H9 (cell line): ENCODE measurements at regions not wholly inside any gene's neighbourhood (a gene's known extent, or its start where the extent isn't known, plus 50 kb on each side); places are given as distances from the start of the nearest gene placed in this dataset.
"Not testable (repeated sequence)": the region's sequence is repeated elsewhere in the genome, so short reads cannot be mapped to it uniquely, and the experiment has no call there.

ENCODE experiments used
- DNase-seq: peaks from one replicate; pipeline ENCODE4 v3.0.0-alpha.2; 2017
- H2AFZ ChIP-seq: one replicate; pipeline ENCODE4 v1.6.1; 2013; ENCODE audit warnings: mild to moderate bottlenecking, low read length, control low read depth, moderate library complexity
- H2AK5ac ChIP-seq: 2 replicates; pipeline ENCODE4 v1.6.1; 2013; ENCODE audit warnings: low read length, control low read depth, mixed read lengths; ENCODE audit not compliant: insufficient read length
- H2BK120ac ChIP-seq: one replicate; pipeline ENCODE4 v1.6.1; 2013; ENCODE audit warnings: low read depth, mild to moderate bottlenecking, low read length, control low read depth, inconsistent platforms; ENCODE audit not compliant: poor library complexity, severe bottlenecking
- H2BK12ac ChIP-seq: 2 replicates; pipeline ENCODE4 v1.6.1; 2013; ENCODE audit warnings: low read length, control low read depth, mixed read lengths, low read depth; ENCODE audit not compliant: insufficient read length
- H2BK15ac ChIP-seq: 2 replicates; pipeline ENCODE4 v1.6.1; 2013; ENCODE audit warnings: low read depth, low read length, control low read depth
- H2BK20ac ChIP-seq: one replicate; pipeline ENCODE4 v1.6.1; 2013; ENCODE audit warnings: low read depth, mild to moderate bottlenecking, low read length, control low read depth, inconsistent platforms; ENCODE audit not compliant: poor library complexity, severe bottlenecking
- H2BK5ac ChIP-seq: 2 replicates; pipeline ENCODE4 v1.6.1; 2013; ENCODE audit warnings: low read length, control low read depth, mixed read lengths; ENCODE audit not compliant: insufficient read length
- H3K14ac ChIP-seq: 2 replicates; pipeline ENCODE4 v1.6.1; 2013; ENCODE audit warnings: low read length, control low read depth; ENCODE audit not compliant: insufficient read depth
- H3K18ac ChIP-seq: 2 replicates; pipeline ENCODE4 v1.6.1; 2013; ENCODE audit warnings: low read depth, mild to moderate bottlenecking, mixed read lengths, low read length, control low read depth; ENCODE audit not compliant: insufficient read length
- H3K23ac ChIP-seq: 2 replicates; pipeline ENCODE4 v1.6.1; 2013; ENCODE audit warnings: low read length, control low read depth, mixed read lengths, low read depth; ENCODE audit not compliant: insufficient read length
- H3K23me2 ChIP-seq: 2 replicates; pipeline ENCODE4 v1.6.1; 2013; ENCODE audit warnings: low read depth, mild to moderate bottlenecking, mixed read lengths, low read length, control low read depth; ENCODE audit not compliant: insufficient read length, poor library complexity, severe bottlenecking
- H3K27ac ChIP-seq: 2 replicates; pipeline ENCODE4 v1.5.1; 2013; ENCODE audit warnings: low read length, control low read depth, mixed read lengths, low read depth; ENCODE audit not compliant: insufficient read length
- H3K27me3 ChIP-seq: 2 replicates; pipeline ENCODE4 v1.6.1; 2013; ENCODE audit warnings: low read length, control low read depth, inconsistent platforms; ENCODE audit not compliant: insufficient read depth
- H3K4ac ChIP-seq: 2 replicates; pipeline ENCODE4 v1.6.1; 2013; ENCODE audit warnings: low read depth, mild to moderate bottlenecking, control low read depth, inconsistent platforms, low read length, moderate library complexity
- H3K4me1 ChIP-seq: 2 replicates; pipeline ENCODE4 v1.6.1; 2013; ENCODE audit warnings: low read length, control low read depth, inconsistent platforms; ENCODE audit not compliant: insufficient read depth
- H3K4me2 ChIP-seq: 2 replicates; pipeline ENCODE4 v1.6.1; 2013; ENCODE audit warnings: low read length, control low read depth, mixed read lengths; ENCODE audit not compliant: insufficient read length, insufficient read depth
- H3K56ac ChIP-seq: 2 replicates; pipeline ENCODE4 v1.6.1; 2013; ENCODE audit warnings: low read depth, mild to moderate bottlenecking, mixed read lengths, low read length, control low read depth; ENCODE audit not compliant: insufficient read length
- H3K79me1 ChIP-seq: 2 replicates; pipeline ENCODE4 v1.6.1; 2013; ENCODE audit warnings: low read depth, mild to moderate bottlenecking, moderate library complexity, low read length, control low read depth, inconsistent platforms; ENCODE audit not compliant: insufficient read depth, poor library complexity, severe bottlenecking
- H3K79me2 ChIP-seq: 2 replicates; pipeline ENCODE4 v1.6.1; 2013; ENCODE audit warnings: low read length, control low read depth, inconsistent platforms; ENCODE audit not compliant: insufficient read depth
- H3K9ac ChIP-seq: 2 replicates; pipeline ENCODE4 v1.6.1; 2013; ENCODE audit warnings: low read length, control low read depth, mixed read lengths; ENCODE audit not compliant: insufficient read length; ENCODE audit errors: extremely low read depth
- H3K9me3 ChIP-seq: one replicate; pipeline ENCODE4 v1.6.1; 2013; ENCODE audit warnings: low read depth, low read length, inconsistent platforms; ENCODE audit not compliant: control insufficient read depth
- H3T11ph ChIP-seq: one replicate; pipeline ENCODE4 v1.6.1; 2013; ENCODE audit warnings: mild to moderate bottlenecking, low read length, control low read depth, inconsistent platforms
- H4K20me1 ChIP-seq: one replicate; pipeline ENCODE4 v1.6.1; 2013; ENCODE audit not compliant: control insufficient read depth, insufficient read length, insufficient read depth
- H4K5ac ChIP-seq: 2 replicates; pipeline ENCODE4 v1.6.1; 2013; ENCODE audit warnings: low read depth, mild to moderate bottlenecking, mixed read lengths, low read length, control low read depth; ENCODE audit not compliant: insufficient read length
- H4K8ac ChIP-seq: replicated peaks from 2 replicates; pipeline ENCODE4 v1.6.1; 2013; ENCODE audit warnings: low read length, control low read depth, mixed read lengths, low read depth; ENCODE audit not compliant: insufficient read length
- H4K91ac ChIP-seq: 2 replicates; pipeline ENCODE4 v1.6.1; 2013; ENCODE audit warnings: low read depth, mild to moderate bottlenecking, moderate library complexity, mixed read lengths, low read length, control low read depth; ENCODE audit not compliant: insufficient read length
- H3K27ac Mint-ChIP-seq, 3 experiments: 2 replicates in 2 of 3; 3 replicates in 1 of 3; pipeline ENCODE4 v1.8.0; 2020 to 2021; ENCODE audit warnings: mixed read lengths in 3 of 3, mild to moderate bottlenecking in 1 of 3, moderate library complexity in 1 of 3
- H3K27me3 Mint-ChIP-seq: 2 replicates; pipeline ENCODE4 v1.8.0; 2021; ENCODE audit warnings: low read depth, mild to moderate bottlenecking, moderate library complexity, mixed read lengths
- H3K36me3 Mint-ChIP-seq, 3 experiments: 2 replicates in 2 of 3; 3 replicates in 1 of 3; pipeline ENCODE4 v1.8.0; 2020 to 2021; ENCODE audit warnings: low read depth in 3 of 3, mixed read lengths in 3 of 3; ENCODE audit not compliant: insufficient read depth in 1 of 3
- H3K4me1 Mint-ChIP-seq, 2 experiments: 2 replicates each; pipeline ENCODE4 v1.8.0; 2020; ENCODE audit warnings: mixed read lengths in 2 of 2
- H3K4me3 Mint-ChIP-seq, 2 experiments: 2 replicates in 1 of 2; 3 replicates in 1 of 2; pipeline ENCODE4 v1.8.0; 2020 to 2021; ENCODE audit warnings: mild to moderate bottlenecking in 2 of 2, mixed read lengths in 2 of 2, moderate library complexity in 1 of 2
- H3K9me3 Mint-ChIP-seq, 2 experiments: 2 replicates in 1 of 2; 3 replicates in 1 of 2; pipeline ENCODE4 v1.8.0; 2020; ENCODE audit warnings: mild to moderate bottlenecking in 2 of 2, mixed read lengths in 2 of 2, moderate library complexity in 1 of 2
- CTCF ChIP-seq: fragments of 200-600 bp; sonication (generic); conservative IDR thresholded peaks from 3 replicates; pipeline ENCODE4 v1.8.0; 2021; ENCODE audit warnings: antibody characterized with exemption, mild to moderate bottlenecking
- WGBS: extraction: QIAGEN DNeasy Blood & Tissue Kit; methylation state at CpG from one replicate; pipeline ENCODE4 v1.1.7; 2013; ENCODE audit warnings: missing lambda C conversion rate, low lambda C conversion rate, mixed read lengths; ENCODE audit not compliant: insufficient read length; ENCODE audit errors: extremely low coverage; 5-methylcytosine and 5-hydroxymethylcytosine counted together

DNA sequence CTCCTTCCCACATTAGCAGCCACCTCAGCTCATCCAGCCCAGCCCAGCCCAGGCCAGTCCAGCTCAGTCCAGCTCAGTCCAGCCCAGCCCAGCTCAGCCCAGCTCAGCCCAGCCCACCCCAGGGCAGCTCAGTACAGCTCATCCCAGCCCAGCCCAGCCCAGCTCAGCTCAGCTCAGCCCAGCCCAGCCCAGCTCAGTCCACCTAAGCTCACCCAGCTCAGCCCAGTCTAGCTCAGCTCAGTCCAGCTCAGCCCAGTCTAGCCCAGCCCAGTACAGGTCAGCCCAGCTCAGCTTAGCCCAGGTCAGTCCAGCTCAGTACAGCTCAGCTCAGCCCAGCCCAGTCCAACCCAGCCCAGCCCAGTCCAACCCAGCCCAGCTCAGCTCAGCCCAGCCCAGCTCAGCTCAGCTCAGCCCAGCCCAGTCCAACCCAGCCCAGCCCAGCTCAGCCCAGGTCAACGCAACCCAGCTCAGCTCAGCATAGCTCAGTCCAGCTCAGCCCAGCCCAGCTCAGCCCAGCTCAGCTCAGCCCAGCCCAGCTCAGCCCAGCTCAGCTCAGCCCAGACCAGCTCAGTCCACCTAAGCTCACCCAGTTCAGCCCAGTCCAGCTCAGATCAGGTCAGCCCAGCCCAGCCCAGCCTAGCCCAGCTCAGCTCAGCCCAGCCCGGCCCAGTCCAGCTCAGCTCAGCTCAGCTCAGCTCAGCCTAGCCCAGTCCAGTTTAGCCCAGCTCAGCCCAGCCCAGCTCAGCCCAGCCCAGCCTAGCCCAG, 63.0 kb downstream of the TMEM121 start:
- no peak overlapping the region for H3K27ac ChIP-seq
- Mint-ChIP-seq H3K4me1 (no peaks in the 10 kb centered on the region), H3K27ac (no peak overlapping the region), H3K9me3 (peaks cover 37 to 47% of the 10 kb centered on the region in 2 experiments), H3K36me3 (peaks cover 0 to 2% (median 2%) of the 10 kb centered on the region in 3 experiments; a peak in 4 of 7 replicates), H3K27me3 (no peaks in the 10 kb centered on the region), H3K4me3 (no peak overlapping the region; a peak in 1 of 5 replicates)
- H2BK12ac ChIP-seq, result no peak overlapping the region
- no peaks in the 10 kb centered on the region for H3K4me1 ChIP-seq
- no peak overlapping the region for H2BK20ac ChIP-seq
- H3K23ac ChIP-seq, result no peak overlapping the region
- H3K27me3 ChIP-seq, result no peaks in the 10 kb centered on the region
- no peak overlapping the region for H2AK5ac ChIP-seq
- H3K9ac ChIP-seq, result no peak overlapping the region
- no peaks in the 10 kb centered on the region for H3K23me2 ChIP-seq
- H3K4me2 ChIP-seq, result no peak overlapping the region
- H3K4ac ChIP-seq, result no peak overlapping the region
- H3K79me1 ChIP-seq, result no peaks in the 10 kb centered on the region
- no peak overlapping the region for H3K56ac ChIP-seq
- no peak for DNase-seq
- no peak overlapping the region for H2BK5ac ChIP-seq
- no peak overlapping the region for H3K18ac ChIP-seq
- H2BK120ac ChIP-seq, result no peak overlapping the region
- no peaks in the 10 kb centered on the region for H4K20me1 ChIP-seq
- H3T11ph ChIP-seq, result no peak overlapping the region
- H3K79me2 ChIP-seq, result no peaks in the 10 kb centered on the region
- H3K9me3 ChIP-seq, result peaks cover 32% of the 10 kb centered on the region
- H2BK15ac ChIP-seq, result no peak overlapping the region
- H2AFZ ChIP-seq, result no peak overlapping the region
- H3K14ac ChIP-seq, result no peak overlapping the region
- H4K91ac ChIP-seq, result no peak overlapping the region
- TF ChIP-seq CTCF, result no peak
- no peak overlapping the region for H4K8ac ChIP-seq
- WGBS, result no CpG with 5 or more reads among the region's 2 CpGs
- no peak overlapping the region for H4K5ac ChIP-seq

DNA sequence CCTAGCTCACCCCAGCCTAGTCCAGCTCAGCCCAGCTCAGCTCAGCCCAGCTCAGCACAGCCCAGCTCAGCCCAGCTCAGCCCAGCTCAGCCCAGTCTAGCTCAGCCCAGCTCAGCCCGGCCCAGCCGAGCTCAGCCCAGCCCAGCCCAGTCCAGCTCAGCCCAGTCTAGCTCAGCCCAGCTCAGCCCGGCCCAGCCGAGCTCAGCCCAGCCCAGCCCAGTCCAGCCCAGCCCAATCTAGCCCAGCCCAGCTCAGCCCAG, 63.5 kb downstream of the TMEM121 start:
- H3K27ac ChIP-seq, H3K4me1 ChIP-seq, H3K4ac ChIP-seq, H2BK120ac ChIP-seq, DNase-seq, H4K8ac ChIP-seq, H4K5ac ChIP-seq, H3K27me3 Mint-ChIP-seq, H3K4me2 ChIP-seq, H3K23me2 ChIP-seq, H2BK20ac ChIP-seq, H4K91ac ChIP-seq, H3K23ac ChIP-seq, H3K79me1 ChIP-seq, H3K56ac ChIP-seq, H3K14ac ChIP-seq, H3K79me2 ChIP-seq, H3K27ac Mint-ChIP-seq, H4K20me1 ChIP-seq, H2BK15ac ChIP-seq, H3K4me3 Mint-ChIP-seq, H3K36me3 Mint-ChIP-seq, H3K27me3 ChIP-seq, H2AFZ ChIP-seq, H2BK5ac ChIP-seq, H3K9ac ChIP-seq, H2AK5ac ChIP-seq, H3K18ac ChIP-seq, H2BK12ac ChIP-seq, H3K4me1 Mint-ChIP-seq, H3T11ph ChIP-seq: not testable (repeated sequence)
- H3K9me3 Mint-ChIP-seq, result peaks cover 37 to 45% of the 10 kb centered on the region in 2 experiments
- WGBS, result no CpG with 5 or more reads among the region's 4 CpGs
- H3K9me3 ChIP-seq, result peaks cover 32% of the 10 kb centered on the region
